Astrocyte (in vitro differentiated cells and primary cell): ENCODE measurements at regions not wholly inside any gene's neighbourhood (a gene's known extent, or its start where the extent isn't known, plus 50 kb on each side); places are given as distances from the start of the nearest gene placed in this dataset.

Experiments used
- DNase-seq: peaks from one replicate; pipeline ENCODE4 v3.0.0-alpha.2; 2010; ENCODE audit warnings: low read depth
- FAIRE-seq: peaks from 2 replicates; lab custom pipeline; 2011; peaks lifted over from hg19 to GRCh38; lab: Jason Lieb, UNC
- H2AFZ ChIP-seq: 2 replicates; pipeline ENCODE4 v1.6.0; 2012; ENCODE audit warnings: low read depth, low read length, inconsistent platforms
- H3K27ac ChIP-seq: 2 replicates; pipeline ENCODE4 v1.5.1; 2011; ENCODE audit warnings: low read depth, low read length, inconsistent platforms
- H3K27me3 ChIP-seq: 2 replicates; pipeline ENCODE4 v1.6.0; 2011; ENCODE audit warnings: low read length, inconsistent platforms; ENCODE audit not compliant: insufficient read depth
- H3K36me3 ChIP-seq: 2 replicates; pipeline ENCODE4 v1.5.1; 2011; ENCODE audit warnings: low read length, inconsistent platforms; ENCODE audit not compliant: insufficient read depth
- H3K4me1 ChIP-seq: 2 replicates; pipeline ENCODE4 v1.5.1; 2011; ENCODE audit warnings: low read length, inconsistent platforms; ENCODE audit not compliant: insufficient read depth
- H3K4me2 ChIP-seq: 2 replicates; pipeline ENCODE4 v1.6.0; 2012; ENCODE audit warnings: low read length, inconsistent platforms
- H3K4me3 ChIP-seq: 2 replicates; pipeline ENCODE4 v1.5.1; 2011; ENCODE audit warnings: low read depth, mild to moderate bottlenecking, low read length, inconsistent platforms; ENCODE audit not compliant: insufficient read depth
- H3K79me2 ChIP-seq: 2 replicates; pipeline ENCODE4 v1.6.0; 2012; ENCODE audit warnings: mild to moderate bottlenecking, low read length, inconsistent platforms; ENCODE audit not compliant: insufficient read depth
- H3K9ac ChIP-seq: 2 replicates; pipeline ENCODE4 v1.6.0; 2012; ENCODE audit warnings: mild to moderate bottlenecking, low read length, inconsistent platforms
- H3K9me3 ChIP-seq: 2 replicates; pipeline ENCODE4 v1.5.1; 2012; ENCODE audit warnings: low read depth, mild to moderate bottlenecking, low read length, inconsistent platforms; ENCODE audit not compliant: insufficient read depth
- H4K20me1 ChIP-seq: 2 replicates; pipeline ENCODE4 v1.6.0; 2012; ENCODE audit warnings: low read length, inconsistent platforms; ENCODE audit not compliant: insufficient read depth
- H3K27ac Mint-ChIP-seq: one replicate; pipeline ENCODE4 v1.8.0; 2021; ENCODE audit warnings: mild to moderate bottlenecking, mixed read lengths; ENCODE audit not compliant: unreplicated experiment
- H3K27me3 Mint-ChIP-seq: one replicate; pipeline ENCODE4 v1.8.0; 2021; ENCODE audit warnings: low read depth, mixed read lengths; ENCODE audit not compliant: unreplicated experiment
- H3K36me3 Mint-ChIP-seq: one replicate; pipeline ENCODE4 v1.8.0; 2021; ENCODE audit warnings: low read depth, mixed read lengths; ENCODE audit not compliant: unreplicated experiment
- H3K4me1 Mint-ChIP-seq: one replicate; pipeline ENCODE4 v1.8.0; 2021; ENCODE audit warnings: low read depth, mixed read lengths; ENCODE audit not compliant: unreplicated experiment
- H3K4me3 Mint-ChIP-seq: one replicate; pipeline ENCODE4 v1.8.0; 2021; ENCODE audit warnings: mild to moderate bottlenecking, moderate library complexity, mixed read lengths; ENCODE audit not compliant: unreplicated experiment
- H3K9me3 Mint-ChIP-seq: one replicate; pipeline ENCODE4 v1.8.0; 2021; ENCODE audit warnings: mild to moderate bottlenecking, mixed read lengths; ENCODE audit not compliant: unreplicated experiment
- EZH2 ChIP-seq: IDR thresholded peaks from 2 replicates; pipeline ENCODE4 v1.6.1; 2012; ENCODE audit warnings: mild to moderate bottlenecking, low read length, inconsistent platforms; ENCODE audit not compliant: insufficient read depth
- TF ChIP-seq, protein P1 (sequence below): IDR thresholded peaks from 2 replicates; pipeline ENCODE4 v1.5.1; 2011; ENCODE audit warnings: low read depth, mild to moderate bottlenecking, inconsistent platforms, low read length, moderate library complexity; ENCODE audit not compliant: insufficient read depth

GRCh38 chr6:122302067-122302466, 97.4 kb upstream of the HSF2 start:
- Mint-ChIP-seq H3K4me1 (no peaks in the 10 kb centered on the region), H3K4me3 (no peak overlapping the region), H3K27ac (no peak overlapping the region), H3K27me3 (no peaks in the 10 kb centered on the region), H3K36me3 (no peaks in the 10 kb centered on the region), H3K9me3 (peaks cover 2% of the 10 kb centered on the region)
- no peak overlapping the region for H3K4me2 ChIP-seq
- no peaks in the 10 kb centered on the region for H3K4me1 ChIP-seq
- H3K9ac ChIP-seq = no peak overlapping the region
- H2AFZ ChIP-seq = no peak overlapping the region
- H3K9me3 ChIP-seq = no peaks in the 10 kb centered on the region
- no peak for FAIRE-seq
- no peak for DNase-seq
- H3K79me2 ChIP-seq = no peaks in the 10 kb centered on the region
- no peak overlapping the region for H3K4me3 ChIP-seq
- no peaks in the 10 kb centered on the region for H4K20me1 ChIP-seq
- no peaks in the 10 kb centered on the region for H3K27me3 ChIP-seq
- no peak overlapping the region for H3K27ac ChIP-seq
- TF ChIP-seq, protein P1, sequence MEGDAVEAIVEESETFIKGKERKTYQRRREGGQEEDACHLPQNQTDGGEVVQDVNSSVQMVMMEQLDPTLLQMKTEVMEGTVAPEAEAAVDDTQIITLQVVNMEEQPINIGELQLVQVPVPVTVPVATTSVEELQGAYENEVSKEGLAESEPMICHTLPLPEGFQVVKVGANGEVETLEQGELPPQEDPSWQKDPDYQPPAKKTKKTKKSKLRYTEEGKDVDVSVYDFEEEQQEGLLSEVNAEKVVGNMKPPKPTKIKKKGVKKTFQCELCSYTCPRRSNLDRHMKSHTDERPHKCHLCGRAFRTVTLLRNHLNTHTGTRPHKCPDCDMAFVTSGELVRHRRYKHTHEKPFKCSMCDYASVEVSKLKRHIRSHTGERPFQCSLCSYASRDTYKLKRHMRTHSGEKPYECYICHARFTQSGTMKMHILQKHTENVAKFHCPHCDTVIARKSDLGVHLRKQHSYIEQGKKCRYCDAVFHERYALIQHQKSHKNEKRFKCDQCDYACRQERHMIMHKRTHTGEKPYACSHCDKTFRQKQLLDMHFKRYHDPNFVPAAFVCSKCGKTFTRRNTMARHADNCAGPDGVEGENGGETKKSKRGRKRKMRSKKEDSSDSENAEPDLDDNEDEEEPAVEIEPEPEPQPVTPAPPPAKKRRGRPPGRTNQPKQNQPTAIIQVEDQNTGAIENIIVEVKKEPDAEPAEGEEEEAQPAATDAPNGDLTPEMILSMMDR = no peak
- no peak for TF ChIP-seq EZH2
- H3K36me3 ChIP-seq = no peaks in the 10 kb centered on the region

DNA sequence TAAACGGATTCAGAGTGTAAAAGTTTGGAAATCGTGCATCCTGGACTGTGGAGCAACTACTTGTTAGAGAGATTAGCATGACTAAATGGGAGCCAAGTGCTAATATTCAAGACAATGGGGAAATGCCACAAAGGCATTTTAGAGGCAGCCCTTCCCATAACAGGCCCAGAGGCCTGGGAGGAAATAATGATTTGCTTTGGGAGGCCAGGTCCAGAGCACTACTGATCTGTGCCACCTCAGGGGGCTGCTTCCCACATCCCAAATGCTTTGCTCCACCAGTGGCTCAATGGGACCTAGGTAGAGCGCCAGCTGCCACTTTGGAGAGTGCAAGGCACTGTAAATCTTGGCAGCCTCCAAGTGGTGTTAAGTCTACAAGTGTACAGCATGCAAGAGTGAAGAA, 91.9 kb upstream of the HSF2 start:
- no peaks in the 10 kb centered on the region for H3K27me3 ChIP-seq
- H3K79me2 ChIP-seq = no peaks in the 10 kb centered on the region
- H3K4me1 ChIP-seq = no peaks in the 10 kb centered on the region
- no peaks in the 10 kb centered on the region for H3K36me3 Mint-ChIP-seq
- no peaks in the 10 kb centered on the region for H3K4me1 Mint-ChIP-seq
- H2AFZ ChIP-seq = no peak overlapping the region
- H3K4me3 Mint-ChIP-seq = no peak overlapping the region
- peaks cover 2% of the 10 kb centered on the region for H3K27me3 Mint-ChIP-seq
- no peak overlapping the region for H3K4me3 ChIP-seq
- no peak for TF ChIP-seq EZH2
- TF ChIP-seq, protein P1 = no peak
- H3K9ac ChIP-seq = no peak overlapping the region
- FAIRE-seq (no peak), DNase-seq (no peak)
- H4K20me1 ChIP-seq = no peaks in the 10 kb centered on the region
- H3K4me2 ChIP-seq = no peak overlapping the region
- H3K27ac Mint-ChIP-seq = no peak overlapping the region
- H3K9me3 Mint-ChIP-seq = peaks cover 10% of the 10 kb centered on the region
- no peak overlapping the region for H3K27ac ChIP-seq
- no peaks in the 10 kb centered on the region for H3K9me3 ChIP-seq
- H3K36me3 ChIP-seq = no peaks in the 10 kb centered on the region

DNA sequence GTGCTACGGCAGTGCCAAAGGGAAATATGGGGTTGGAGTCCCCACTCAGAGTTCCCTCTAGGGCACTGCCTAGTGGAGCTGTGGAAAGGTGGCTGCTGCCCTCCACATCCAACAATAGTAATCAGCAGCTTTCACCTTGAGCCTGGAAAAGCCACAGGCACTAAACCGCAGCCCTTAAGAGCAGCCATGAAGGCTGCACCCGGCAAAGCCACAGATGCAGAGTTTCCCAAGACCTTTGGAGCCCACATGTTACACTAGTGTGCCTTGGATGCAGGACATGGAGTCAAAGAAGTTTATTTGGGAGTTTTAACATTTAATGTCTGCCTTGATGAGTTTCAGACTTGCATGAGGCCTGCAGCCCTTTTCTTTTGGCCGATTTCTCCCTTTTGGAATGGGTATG, 91.4 kb upstream of the HSF2 start:
- Histone ChIP-seq H4K20me1 (no peaks in the 10 kb centered on the region), H3K79me2 (no peaks in the 10 kb centered on the region), H3K4me1 (no peaks in the 10 kb centered on the region), H3K27me3 (no peaks in the 10 kb centered on the region), H3K4me2 (no peak overlapping the region), H3K9me3 (no peaks in the 10 kb centered on the region), H3K27ac (no peak overlapping the region), H2AFZ (no peak overlapping the region), H3K36me3 (no peaks in the 10 kb centered on the region), H3K9ac (no peak overlapping the region), H3K4me3 (no peak overlapping the region)
- no peak for TF ChIP-seq EZH2
- TF ChIP-seq, protein P1 = no peak
- peaks cover 10% of the 10 kb centered on the region for H3K9me3 Mint-ChIP-seq
- no peaks in the 10 kb centered on the region for H3K36me3 Mint-ChIP-seq
- no peak for DNase-seq
- FAIRE-seq = no peak
- no peak overlapping the region for H3K27ac Mint-ChIP-seq
- H3K27me3 Mint-ChIP-seq = peaks cover 2% of the 10 kb centered on the region
- H3K4me3 Mint-ChIP-seq = no peak overlapping the region
- H3K4me1 Mint-ChIP-seq = no peaks in the 10 kb centered on the region
